ENCODE measurements at regions not wholly inside any gene's neighbourhood (a gene's known extent, or its start where the extent isn't known, plus 50 kb on each side); places are given as distances from the start of the nearest gene placed in this dataset.
"Not testable (repeated sequence)": the region's sequence is repeated elsewhere in the genome, so short reads cannot be mapped to it uniquely, and the experiment has no call there.

GRCh38 chr11:15300341-15300740 is 185.6 kb downstream of the INSC start:
- no peak for DNase-seq
- intact Hi-C loops (cut with DNase I): no loop called here

- intact Hi-C loops (cut with DNase I): no loop called here
- DNase-seq: no peak
Measured at GRCh38 chr11:15307619-15308024, 192.9 kb downstream of the INSC start.

- intact Hi-C loops (cut with DNase I): no loop called here
- DNase-seq: no peak
Measured at GRCh38 chr11:15308840-15309239, 194.1 kb downstream of the INSC start.

- no peak for DNase-seq
- intact Hi-C loops (cut with DNase I): no loop called here
Measured at GRCh38 chr11:15309296-15309695, 194.6 kb downstream of the INSC start.

GRCh38 chr11:15313862-15314261 is 199.1 kb downstream of the INSC start:
- intact Hi-C loops (cut with DNase I): no loop called here
- DNase-seq: no peak

GRCh38 chr11:15318814-15319213 is 204.1 kb downstream of the INSC start:
- intact Hi-C loops (cut with DNase I): no loop called here
- DNase-seq: no peak

- intact Hi-C loops (cut with DNase I): no loop called here
- DNase-seq: no peak
Measured at GRCh38 chr11:15326520-15326919, 211.8 kb downstream of the INSC start.

- intact Hi-C loops (cut with DNase I): no loop called here
Measured at GRCh38 chr11:15327786-15328231, 213.1 kb downstream of the INSC start.

GRCh38 chr11:15333407-15333806 is 218.7 kb downstream of the INSC start:
- intact Hi-C loops (cut with DNase I): no loop called here
- no peak for DNase-seq

More at GRCh38 chr11:15327786-15328231, 213.1 kb downstream of the INSC start:
- peak; percentile 34 to 86 (median 69) for DNase-seq

GRCh38 chr11:15334766-15335165 is 220.0 kb downstream of the INSC start:
- peak in 2 of 42 donors; percentile 13 to 17 for DNase-seq
- intact Hi-C loops (cut with DNase I): no loop called here

GRCh38 chr11:15336021-15336420 is 221.3 kb downstream of the INSC start:
- DNase-seq: no peak
- intact Hi-C loops (cut with DNase I): no loop called here

- no peak for DNase-seq
- intact Hi-C loops (cut with DNase I): no loop called here
Measured at GRCh38 chr11:15339302-15339701, 224.6 kb downstream of the INSC start.

- intact Hi-C loops (cut with DNase I): no loop called here
- DNase-seq: no peak
Measured at GRCh38 chr11:15341587-15341986, 226.9 kb downstream of the INSC start.

- no peak for DNase-seq
- intact Hi-C loops (cut with DNase I): no loop called here
Measured at GRCh38 chr11:15342163-15342562, 227.4 kb downstream of the INSC start.

GRCh38 chr11:15346907-15347306 is 232.2 kb downstream of the INSC start:
- no peak for DNase-seq
- intact Hi-C loops (cut with DNase I): no loop called here

GRCh38 chr11:15347969-15348734 is 233.4 kb downstream of the INSC start:
- intact Hi-C loops (cut with DNase I): no loop called here
- DNase-seq: no peak

GRCh38 chr11:15349413-15349812 is 234.7 kb downstream of the INSC start:
- DNase-seq: no peak
- intact Hi-C loops (cut with DNase I): no loop called here

GRCh38 chr11:15361316-15361715 is 246.6 kb downstream of the INSC start:
- DNase-seq: no peak
- intact Hi-C loops (cut with DNase I): no loop called here

- intact Hi-C loops (cut with DNase I); DNase-seq: not testable (repeated sequence)
Measured at GRCh38 chr11:15365286-15365685, 250.6 kb downstream of the INSC start.

GRCh38 chr11:15367695-15368094 is 253.0 kb downstream of the INSC start:
- DNase-seq: no peak
- intact Hi-C loops (cut with DNase I): no loop called here

- intact Hi-C loops (cut with DNase I): no loop called here
- no peak for DNase-seq
Measured at GRCh38 chr11:15370495-15371147, 255.9 kb downstream of the INSC start.

Measured in head of caudate nucleus (tissue), 42 donors.